ENCODE measurements at regions not wholly inside any gene's neighbourhood (a gene's known extent, or its start where the extent isn't known, plus 50 kb on each side); places are given as distances from the start of the nearest gene placed in this dataset.

- no peak for DNase-seq
Observed at GRCh38 chr22:48974443-48975315, 853.0 kb downstream of the BRD1 start.

- DNase-seq, result no peak
Observed at GRCh38 chr22:48973694-48974041, 854.0 kb downstream of the BRD1 start.

GRCh38 chr22:48972979-48973693 is 854.5 kb downstream of the BRD1 start:
- DNase-seq, result no peak

GRCh38 chr22:48968201-48968959 is 859.3 kb downstream of the BRD1 start:
- no peak for DNase-seq

- no peak for DNase-seq
Observed at GRCh38 chr22:48963405-48963804, 864.3 kb downstream of the BRD1 start.

- DNase-seq, result no peak
Observed at GRCh38 chr22:48961705-48962104, 866.0 kb downstream of the BRD1 start.

- no peak for DNase-seq
Observed at GRCh38 chr22:48960980-48961660, 866.6 kb downstream of the BRD1 start.

GRCh38 chr22:48960576-48960975 is 867.1 kb downstream of the BRD1 start:
- DNase-seq, result no peak

- DNase-seq, result no peak
Observed at GRCh38 chr22:48959496-48959895, 868.2 kb downstream of the BRD1 start.

- no peak for DNase-seq
Observed at GRCh38 chr22:48957987-48958321, 869.7 kb downstream of the BRD1 start.

- DNase-seq, result no peak
Observed at GRCh38 chr22:48957311-48957986, 870.2 kb downstream of the BRD1 start.

- no peak for DNase-seq
Observed at GRCh38 chr22:48955351-48956311, 872.0 kb downstream of the BRD1 start.

- no peak for DNase-seq
Observed at GRCh38 chr22:48954781-48955311, 872.8 kb downstream of the BRD1 start.

- no peak for DNase-seq
Observed at GRCh38 chr22:48953830-48954229, 873.8 kb downstream of the BRD1 start.

- no peak for DNase-seq
Observed at GRCh38 chr22:48953103-48953720, 874.5 kb downstream of the BRD1 start.

- no peak for DNase-seq
Observed at GRCh38 chr22:48952256-48953102, 875.2 kb downstream of the BRD1 start.

GRCh38 chr22:48951836-48952235 is 875.8 kb downstream of the BRD1 start:
- no peak for DNase-seq

GRCh38 chr22:48950151-48950915 is 877.3 kb downstream of the BRD1 start:
- no peak for DNase-seq
